KMS-11 (cell line): ENCODE measurements at regions not wholly inside any gene's neighbourhood (a gene's known extent, or its start where the extent isn't known, plus 50 kb on each side); places are given as distances from the start of the nearest gene placed in this dataset.

ENCODE experiments used
- H2AFZ ChIP-seq: fragments of 200-600 bp; sonication (generic); 2 replicates; pipeline ENCODE4 v1.6.1; 2016; ENCODE audit warnings: antibody characterized with exemption, mixed run types, low read depth
- H3K27ac ChIP-seq: fragments of 200-600 bp; sonication (generic); 2 replicates; pipeline ENCODE4 v1.6.1; 2016; ENCODE audit warnings: mild to moderate bottlenecking, mixed run types
- H3K27me3 ChIP-seq: fragments of 200-600 bp; sonication (generic); 2 replicates; pipeline ENCODE4 v1.6.1; 2017; ENCODE audit warnings: mild to moderate bottlenecking, low read depth, mixed run types, moderate library complexity; ENCODE audit not compliant: insufficient read depth
- H3K36me3 ChIP-seq: fragments of 200-600 bp; sonication (generic); 2 replicates; pipeline ENCODE4 v1.6.1; 2017; ENCODE audit warnings: mild to moderate bottlenecking, mixed run types; ENCODE audit not compliant: insufficient read depth
- H3K4me1 ChIP-seq: fragments of 200-600 bp; sonication (generic); 2 replicates; pipeline ENCODE4 v1.6.1; 2016; ENCODE audit warnings: mild to moderate bottlenecking, low read depth, mixed run types; ENCODE audit not compliant: poor library complexity, severe bottlenecking
- H3K4me2 ChIP-seq: fragments of 200-600 bp; sonication (generic); 2 replicates; pipeline ENCODE4 v1.7.0; 2016; ENCODE audit warnings: mild to moderate bottlenecking, mixed run types
- H3K4me3 ChIP-seq: fragments of 200-600 bp; sonication (generic); IDR thresholded peaks from 2 replicates; pipeline ENCODE4 v1.6.1; 2017; ENCODE audit warnings: low read depth, low read length, mixed read lengths; ENCODE audit not compliant: insufficient read depth
- H3K79me2 ChIP-seq: fragments of 200-600 bp; sonication (generic); 2 replicates; pipeline ENCODE4 v1.6.1; 2016; ENCODE audit warnings: low read depth, mixed run types; ENCODE audit not compliant: insufficient read depth
- H3K9ac ChIP-seq: fragments of 200-600 bp; sonication (generic); 2 replicates; pipeline ENCODE4 v1.6.1; 2016; ENCODE audit warnings: mild to moderate bottlenecking, mixed run types
- H4K20me1 ChIP-seq: fragments of 200-600 bp; sonication (generic); 2 replicates; pipeline ENCODE4 v1.6.1; 2016; ENCODE audit warnings: mild to moderate bottlenecking, mixed run types; ENCODE audit not compliant: insufficient read depth
- CTCF ChIP-seq: fragments of 200-600 bp; sonication (generic); conservative IDR thresholded peaks from 2 replicates; pipeline ENCODE4 v1.6.1; 2017; ENCODE audit warnings: low read depth, mild to moderate bottlenecking, antibody characterized with exemption, low read length, moderate library complexity, mixed read lengths

- Histone ChIP-seq H3K4me2 (no peak overlapping the region), H3K4me3 (no peak overlapping the region), H3K27ac (no peak overlapping the region), H4K20me1 (no peaks in the 10 kb centered on the region), H3K9ac (no peak overlapping the region), H3K4me1 (no peaks in the 10 kb centered on the region), H3K79me2 (no peaks in the 10 kb centered on the region), H2AFZ (no peak overlapping the region), H3K27me3 (no peaks in the 10 kb centered on the region), H3K36me3 (no peaks in the 10 kb centered on the region)
- TF ChIP-seq CTCF, result no peak
Measured at GRCh38 chr20:24106150-24106800, 117.7 kb upstream of the GGTLC1 start.

DNA sequence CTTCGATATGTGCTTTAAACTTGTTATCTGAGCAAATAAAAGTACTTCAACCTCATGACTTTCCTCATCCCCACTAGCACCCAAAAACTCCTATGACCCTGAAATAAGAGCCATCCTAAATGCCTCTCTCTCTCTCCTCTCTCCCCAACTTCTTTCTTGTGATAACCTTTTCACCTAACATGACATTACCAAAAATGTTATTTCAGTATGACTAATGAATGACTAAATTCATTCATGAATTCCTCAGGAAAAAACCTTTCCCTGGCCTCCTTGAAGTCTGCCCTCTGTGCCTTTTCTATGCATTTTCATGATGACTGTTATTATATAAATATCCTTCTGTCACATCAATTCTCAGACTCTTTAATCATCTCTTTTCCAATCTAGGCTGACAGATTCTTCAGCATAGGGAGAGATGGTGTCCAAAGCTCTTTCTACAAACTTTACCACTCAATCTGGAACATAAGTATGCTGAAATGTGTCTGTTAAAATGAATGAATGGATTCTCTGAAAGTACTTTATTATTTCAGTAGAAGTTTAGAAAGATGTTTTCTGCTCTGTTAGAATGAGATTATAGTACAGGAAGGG lies 114.3 kb upstream of the GGTLC1 start:
- Histone ChIP-seq H3K9ac (no peak overlapping the region), H3K36me3 (no peaks in the 10 kb centered on the region), H2AFZ (no peak overlapping the region), H3K4me1 (peaks cover 5% of the 10 kb centered on the region), H4K20me1 (no peaks in the 10 kb centered on the region), H3K27ac (no peak overlapping the region), H3K79me2 (no peaks in the 10 kb centered on the region), H3K4me3 (no peak overlapping the region), H3K27me3 (no peaks in the 10 kb centered on the region), H3K4me2 (no peak overlapping the region)
- TF ChIP-seq CTCF, result no peak

DNA sequence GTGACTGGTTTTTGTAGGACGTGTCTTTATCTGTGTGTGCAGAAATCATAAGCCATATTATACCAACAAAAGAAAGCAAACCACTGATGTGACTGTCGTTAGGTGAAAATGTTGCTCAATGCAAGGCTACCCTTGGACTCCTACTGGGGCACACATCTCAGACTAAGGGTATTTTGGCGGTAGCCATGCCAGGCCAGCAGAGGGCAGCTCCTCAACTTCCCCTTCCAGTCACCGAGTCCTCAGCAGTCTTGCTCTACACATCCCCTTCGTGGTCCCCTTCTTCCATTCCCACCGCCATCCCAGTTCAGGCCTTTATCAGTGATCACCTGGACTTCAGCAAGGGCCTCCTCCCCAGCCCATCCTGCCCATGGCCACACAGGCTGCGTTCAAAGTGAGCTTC lies 113.7 kb upstream of the GGTLC1 start:
- H3K9ac ChIP-seq, result no peak overlapping the region
- H3K79me2 ChIP-seq, result no peaks in the 10 kb centered on the region
- H3K36me3 ChIP-seq, result no peaks in the 10 kb centered on the region
- peaks cover 5% of the 10 kb centered on the region for H3K4me1 ChIP-seq
- no peaks in the 10 kb centered on the region for H4K20me1 ChIP-seq
- no peak overlapping the region for H2AFZ ChIP-seq
- no peaks in the 10 kb centered on the region for H3K27me3 ChIP-seq
- H3K27ac ChIP-seq, result no peak overlapping the region
- no peak overlapping the region for H3K4me3 ChIP-seq
- H3K4me2 ChIP-seq, result no peak overlapping the region
- no peak; the same call in 1 of the 2 replicates for TF ChIP-seq CTCF

DNA sequence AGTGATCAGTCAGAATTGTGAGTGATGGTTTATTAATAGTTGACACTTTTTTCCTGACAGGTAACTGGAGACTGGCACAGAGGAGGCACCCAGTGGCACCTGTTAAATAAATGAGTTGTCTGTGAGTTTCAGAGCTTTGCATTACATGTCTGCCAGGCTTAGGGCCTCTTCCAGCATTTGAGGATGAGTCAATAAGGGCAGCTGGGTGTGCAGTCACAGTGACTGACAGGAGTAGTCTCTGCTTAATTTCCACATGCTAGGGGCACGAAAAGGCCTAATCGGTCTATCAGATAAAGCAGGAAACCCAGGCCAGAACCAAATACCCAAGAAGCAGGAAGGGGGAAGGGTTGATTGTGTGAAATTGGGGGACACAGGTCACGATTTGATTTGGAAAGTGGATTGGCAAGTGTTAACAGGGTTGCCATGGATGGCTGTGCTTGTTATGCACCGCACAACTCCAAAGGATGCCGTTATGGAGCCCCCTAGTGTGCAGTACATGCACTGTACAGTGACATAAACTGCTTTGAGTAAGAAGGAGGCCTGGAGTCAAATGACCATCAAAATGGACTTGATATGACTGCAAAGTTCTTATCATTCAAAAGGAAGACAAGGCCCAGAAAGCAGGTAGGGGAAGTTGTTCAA lies 111.9 kb upstream of the GGTLC1 start:
- Histone ChIP-seq H3K27ac (no peak overlapping the region), H3K79me2 (no peaks in the 10 kb centered on the region), H3K9ac (no peak overlapping the region), H3K4me3 (no peak overlapping the region), H2AFZ (no peak overlapping the region), H4K20me1 (no peaks in the 10 kb centered on the region), H3K4me1 (peaks cover 5% of the 10 kb centered on the region), H3K27me3 (no peaks in the 10 kb centered on the region), H3K36me3 (no peaks in the 10 kb centered on the region), H3K4me2 (no peak overlapping the region)
- TF ChIP-seq CTCF, result peak; percentile 79
